Endothelial cell of umbilical vein (primary cell): ENCODE measurements at regions not wholly inside any gene's neighbourhood (a gene's known extent, or its start where the extent isn't known, plus 50 kb on each side); places are given as distances from the start of the nearest gene placed in this dataset.

ENCODE experiments used
- BruUV-seq: library from RNA; stranded (reverse); fragments of 400-500 nt; replicated peaks from 2 replicates; lab custom pipeline; 2021; lab: Mats Ljungman, UMichigan
- CTCF ChIA-PET: fragments of 300-600, 350-600 bp; sonication (Branson Sonifier 250); formaldehyde crosslinking; loops from one replicate; lab custom pipeline; 2021; ENCODE audit warnings: antibody characterized with exemption, inconsistent platforms; lab: Charles Lee
- POLR2A ChIA-PET: fragments of 300-600, 350-600 bp; sonication (Branson Sonifier 250); formaldehyde crosslinking; loops from one replicate; lab custom pipeline; 2021; ENCODE audit warnings: antibody characterized with exemption, inconsistent platforms; lab: Charles Lee
- DNase-seq: peaks from one replicate; pipeline ENCODE4 v3.0.0-alpha.2; 2011; ENCODE audit warnings: low read depth, low spot score
- FAIRE-seq: peaks from 2 replicates; lab custom pipeline; 2011; peaks lifted over from hg19 to GRCh38; lab: Jason Lieb, UNC
- H2AFZ ChIP-seq: 2 replicates; pipeline ENCODE4 v1.6.0; 2012; ENCODE audit warnings: low read depth, low read length, control low read depth, inconsistent platforms
- H3K27ac ChIP-seq: 2 replicates; pipeline ENCODE4 v1.5.1; 2011; ENCODE audit warnings: low read depth, mild to moderate bottlenecking, control low read depth, low read length, moderate library complexity; ENCODE audit not compliant: insufficient read depth
- H3K27me3 ChIP-seq, 2 experiments: 2 replicates each; pipeline versions ENCODE4 v1.6.0 to v1.6.1; 2011; ENCODE audit warnings: low read length in 2 of 2, mixed read lengths in 1 of 2; ENCODE audit not compliant: control insufficient read depth in 2 of 2, insufficient read depth in 2 of 2
- H3K36me3 ChIP-seq, 2 experiments: 2 replicates in 1 of 2; 3 replicates in 1 of 2; pipeline ENCODE4 v1.5.1; 2011; ENCODE audit warnings: low read length in 2 of 2, mild to moderate bottlenecking in 1 of 2, moderate library complexity in 1 of 2; ENCODE audit not compliant: control insufficient read depth in 2 of 2, insufficient read depth in 2 of 2; ENCODE audit errors: extremely low read depth in 1 of 2
- H3K4me1 ChIP-seq: 3 replicates; pipeline ENCODE4 v1.5.1; 2011; ENCODE audit warnings: mild to moderate bottlenecking, low read length; ENCODE audit not compliant: control insufficient read depth, insufficient read depth; ENCODE audit errors: extremely low read depth
- H3K4me2 ChIP-seq: 2 replicates; pipeline ENCODE4 v1.6.1; 2011; ENCODE audit warnings: low read length, control low read depth, mixed read lengths; ENCODE audit not compliant: insufficient read depth
- H3K4me3 ChIP-seq, 3 experiments: fragments of 200-600 bp in 1 of 3; sonication (generic), shearing (Covaris generic) in 1 of 3; replicated peaks in 1 of 3; 2 replicates each; pipeline ENCODE4 v1.5.1; 2011 to 2016; ENCODE audit warnings: control low read depth in 3 of 3, low read length in 3 of 3, mild to moderate bottlenecking in 2 of 3, inconsistent platforms in 1 of 3, low read depth in 1 of 3, moderate library complexity in 1 of 3; ENCODE audit not compliant: insufficient read depth in 1 of 3
- H3K79me2 ChIP-seq: 2 replicates; pipeline ENCODE4 v1.6.0; 2012; ENCODE audit warnings: low read length, inconsistent platforms; ENCODE audit not compliant: control insufficient read depth, insufficient read depth
- H3K9ac ChIP-seq: replicated peaks from 2 replicates; pipeline ENCODE3; 2011; ENCODE audit warnings: low read length, control low read depth; ENCODE audit not compliant: insufficient read depth; ENCODE audit errors: extremely low read depth
- H3K9me1 ChIP-seq: replicated peaks from 3 replicates; pipeline ENCODE4 v1.6.0; 2011; ENCODE audit warnings: mild to moderate bottlenecking, low read length; ENCODE audit not compliant: control insufficient read depth, insufficient read depth; ENCODE audit errors: extremely low read depth
- H3K9me3 ChIP-seq: replicated peaks from 2 replicates; pipeline ENCODE4 v1.5.1; 2012; ENCODE audit warnings: low read length, inconsistent platforms; ENCODE audit not compliant: control insufficient read depth, insufficient read depth
- H4K20me1 ChIP-seq: replicated peaks from 2 replicates; pipeline ENCODE3; 2011; ENCODE audit warnings: mild to moderate bottlenecking, low read length; ENCODE audit not compliant: control insufficient read depth, insufficient read depth; ENCODE audit errors: extremely low read depth
- EZH2 ChIP-seq: IDR thresholded peaks from 2 replicates; pipeline ENCODE4 v1.6.1; 2012; ENCODE audit warnings: borderline replicate concordance, low read depth, mild to moderate bottlenecking, moderate library complexity, low read length, inconsistent platforms; ENCODE audit not compliant: severe bottlenecking
- FOS ChIP-seq: IDR thresholded peaks from 2 replicates; pipeline ENCODE4 v1.6.1; 2011; ENCODE audit warnings: mild to moderate bottlenecking, low read length, moderate library complexity, borderline replicate concordance; ENCODE audit not compliant: insufficient read depth
- GATA2 ChIP-seq: IDR thresholded peaks from 2 replicates; pipeline ENCODE4 v1.7.0; 2011; ENCODE audit warnings: low read depth, mild to moderate bottlenecking, moderate library complexity, mixed read lengths, low read length; ENCODE audit not compliant: insufficient read length, insufficient read depth
- JUN ChIP-seq: IDR thresholded peaks from 2 replicates; pipeline ENCODE4 v1.6.1; 2011; ENCODE audit warnings: borderline replicate concordance, low read depth; ENCODE audit not compliant: insufficient read length, insufficient read depth
- MAX ChIP-seq: IDR thresholded peaks from 2 replicates; pipeline ENCODE4 v1.6.1; 2011; ENCODE audit not compliant: insufficient read depth, insufficient read length
- MYC ChIP-seq: IDR thresholded peaks from one replicate; pipeline ENCODE4 v1.6.1; 2011; ENCODE audit warnings: mild to moderate bottlenecking, low read depth, low read length
- POLR2A ChIP-seq: IDR thresholded peaks from 2 replicates; pipeline ENCODE4 v1.6.1; 2012; ENCODE audit warnings: low read depth, mild to moderate bottlenecking, control low read depth, low read length
- POLR2AphosphoS5 ChIP-seq: IDR thresholded peaks from 2 replicates; pipeline ENCODE4 v1.6.1; 2012; ENCODE audit warnings: low read depth, mild to moderate bottlenecking, control low read depth, low read length, moderate library complexity; ENCODE audit not compliant: insufficient read depth
- dilution Hi-C: fragments of 300-500 bp; cut with MboI; formaldehyde crosslinking; loops from one replicate; pipeline ENCODE4 v1.15.0; 2019; ENCODE audit warnings: low sequenced_read_pairs; ENCODE audit not compliant: extremely low pct_ligation_motif_present
- intact Hi-C: fragments of 100-400 bp; cut with micrococcal nuclease; formaldehyde crosslinking; loops from one replicate; pipeline ENCODE4 v1.10.0; 2022
- TF ChIP-seq, protein P1 (sequence below), 2 donors: IDR thresholded peaks; 1 replicate in 1 of 2; 2 replicates in 1 of 2; pipeline ENCODE4 v1.5.1; 2011; ENCODE audit warnings: low read length in 2 of 2, mild to moderate bottlenecking in 2 of 2, moderate library complexity in 2 of 2, control low read depth in 1 of 2, inconsistent platforms in 1 of 2, low read depth in 1 of 2; ENCODE audit not compliant: insufficient read depth in 1 of 2; ENCODE audit errors: extremely low read depth in 1 of 2

- Histone ChIP-seq H3K9me3 (no peaks in the 10 kb centered on the region), H3K27me3 (no peaks in the 10 kb centered on the region), H4K20me1 (no peaks in the 10 kb centered on the region), H2AFZ (no peak overlapping the region), H3K9ac (no peak overlapping the region), H3K9me1 (no peaks in the 10 kb centered on the region), H3K4me3 (no peak overlapping the region), H3K36me3 (no peaks in the 10 kb centered on the region), H3K27ac (no peak overlapping the region), H3K4me1 (no peaks in the 10 kb centered on the region), H3K79me2 (no peaks in the 10 kb centered on the region), H3K4me2 (no peak overlapping the region)
- TF ChIP-seq, protein P1, sequence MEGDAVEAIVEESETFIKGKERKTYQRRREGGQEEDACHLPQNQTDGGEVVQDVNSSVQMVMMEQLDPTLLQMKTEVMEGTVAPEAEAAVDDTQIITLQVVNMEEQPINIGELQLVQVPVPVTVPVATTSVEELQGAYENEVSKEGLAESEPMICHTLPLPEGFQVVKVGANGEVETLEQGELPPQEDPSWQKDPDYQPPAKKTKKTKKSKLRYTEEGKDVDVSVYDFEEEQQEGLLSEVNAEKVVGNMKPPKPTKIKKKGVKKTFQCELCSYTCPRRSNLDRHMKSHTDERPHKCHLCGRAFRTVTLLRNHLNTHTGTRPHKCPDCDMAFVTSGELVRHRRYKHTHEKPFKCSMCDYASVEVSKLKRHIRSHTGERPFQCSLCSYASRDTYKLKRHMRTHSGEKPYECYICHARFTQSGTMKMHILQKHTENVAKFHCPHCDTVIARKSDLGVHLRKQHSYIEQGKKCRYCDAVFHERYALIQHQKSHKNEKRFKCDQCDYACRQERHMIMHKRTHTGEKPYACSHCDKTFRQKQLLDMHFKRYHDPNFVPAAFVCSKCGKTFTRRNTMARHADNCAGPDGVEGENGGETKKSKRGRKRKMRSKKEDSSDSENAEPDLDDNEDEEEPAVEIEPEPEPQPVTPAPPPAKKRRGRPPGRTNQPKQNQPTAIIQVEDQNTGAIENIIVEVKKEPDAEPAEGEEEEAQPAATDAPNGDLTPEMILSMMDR (IDR thresholded peaks at IDR 0.05; ENCODE audit: extremely low read depth in 1 of 2, insufficient read depth in 1 of 2, low read depth in 1 of 2, low read length in 2 of 2): no peak
- TF ChIP-seq MYC: no peak
- TF ChIP-seq JUN: no peak
- TF ChIP-seq EZH2: no peak
- no peak for TF ChIP-seq POLR2A
- TF ChIP-seq POLR2AphosphoS5: no peak
- no peak for TF ChIP-seq MAX
- TF ChIP-seq GATA2: no peak
- TF ChIP-seq FOS: no peak
- intact Hi-C loops: no loop called here
- FAIRE-seq (no peak), DNase-seq (no peak)
- POLR2A ChIA-PET: no interaction called here
- CTCF ChIA-PET: no interaction called here
- no TSS peak for BruUV-seq
- dilution Hi-C loops: no loop called here
Observed at GRCh38 chr2:160730296-160730995, 236.8 kb upstream of the RBMS1 start.
